HG02973 (cell line): ENCODE measurements at regions not wholly inside any gene's neighbourhood (a gene's known extent, or its start where the extent isn't known, plus 50 kb on each side); places are given as distances from the start of the nearest gene placed in this dataset.
"Not testable (repeated sequence)": the region's sequence is repeated elsewhere in the genome, so short reads cannot be mapped to it uniquely, and the experiment has no call there.

Experiments
- ATAC-seq: cut with Tn5 transposase; IDR thresholded peaks from one replicate; pipeline ENCODE4 v1.9.1; 2021; ENCODE audit warnings: moderate library complexity; ENCODE audit not compliant: unreplicated experiment

GRCh38 chr5:18754201-18754600 lies 1119.9 kb downstream of the TAF11L14 start:
- no peak for ATAC-seq

- ATAC-seq: peak; percentile 59
These were observed 1127.5 kb downstream of the TAF11L14 start for GRCh38 chr5:18761801-18762200.

- no peak for ATAC-seq
These were observed 1129.9 kb downstream of the TAF11L14 start for GRCh38 chr5:18764161-18764560.

- no peak for ATAC-seq
These were observed 1131.0 kb downstream of the TAF11L14 start for GRCh38 chr5:18765304-18765703.

GRCh38 chr5:18771097-18771610 lies 1136.9 kb downstream of the TAF11L14 start:
- ATAC-seq: no peak

- ATAC-seq: no peak
These were observed 1138.2 kb downstream of the TAF11L14 start for GRCh38 chr5:18772475-18772874.

GRCh38 chr5:18778225-18778624 lies 1144.0 kb downstream of the TAF11L14 start:
- no peak for ATAC-seq

GRCh38 chr5:18789218-18789998 lies 1155.1 kb downstream of the TAF11L14 start:
- no peak for ATAC-seq

- no peak for ATAC-seq
These were observed 1157.9 kb downstream of the TAF11L14 start for GRCh38 chr5:18792145-18792544.

- no peak for ATAC-seq
These were observed 1163.0 kb downstream of the TAF11L14 start for GRCh38 chr5:18797222-18797621.

GRCh38 chr5:18798058-18798457 lies 1163.8 kb downstream of the TAF11L14 start:
- ATAC-seq: no peak

GRCh38 chr5:18799482-18800128 lies 1165.3 kb downstream of the TAF11L14 start:
- no peak for ATAC-seq

- ATAC-seq: no peak
These were observed 1166.2 kb downstream of the TAF11L14 start for GRCh38 chr5:18800293-18801025.

- not testable (repeated sequence) for ATAC-seq
These were observed 1167.2 kb downstream of the TAF11L14 start for GRCh38 chr5:18801413-18801812.

GRCh38 chr5:18802336-18802735 lies 1168.1 kb downstream of the TAF11L14 start:
- no peak for ATAC-seq

- ATAC-seq: no peak
These were observed 1171.1 kb downstream of the TAF11L14 start for GRCh38 chr5:18805376-18805775.

- no peak for ATAC-seq
These were observed 1173.2 kb downstream of the TAF11L14 start for GRCh38 chr5:18807256-18808149.

- no peak for ATAC-seq
These were observed 1176.3 kb downstream of the CDH18 start for GRCh38 chr5:18811661-18812060.

- no peak for ATAC-seq
These were observed 1159.6 kb downstream of the CDH18 start for GRCh38 chr5:18828351-18828750.

GRCh38 chr5:18829539-18829938 lies 1158.5 kb downstream of the CDH18 start:
- no peak for ATAC-seq

GRCh38 chr5:18850216-18850615 lies 1137.8 kb downstream of the CDH18 start:
- no peak for ATAC-seq
